Astrocyte (in vitro differentiated cells and primary cell): ENCODE measurements at regions not wholly inside any gene's neighbourhood (a gene's known extent, or its start where the extent isn't known, plus 50 kb on each side); places are given as distances from the start of the nearest gene placed in this dataset.

Source experiments
- EZH2 ChIP-seq: IDR thresholded peaks from 2 replicates; pipeline ENCODE4 v1.6.1; 2012; ENCODE audit warnings: mild to moderate bottlenecking, low read length, inconsistent platforms; ENCODE audit not compliant: insufficient read depth
- TF ChIP-seq, protein P1 (sequence below): IDR thresholded peaks from 2 replicates; pipeline ENCODE4 v1.5.1; 2011; ENCODE audit warnings: low read depth, mild to moderate bottlenecking, inconsistent platforms, low read length, moderate library complexity; ENCODE audit not compliant: insufficient read depth

DNA sequence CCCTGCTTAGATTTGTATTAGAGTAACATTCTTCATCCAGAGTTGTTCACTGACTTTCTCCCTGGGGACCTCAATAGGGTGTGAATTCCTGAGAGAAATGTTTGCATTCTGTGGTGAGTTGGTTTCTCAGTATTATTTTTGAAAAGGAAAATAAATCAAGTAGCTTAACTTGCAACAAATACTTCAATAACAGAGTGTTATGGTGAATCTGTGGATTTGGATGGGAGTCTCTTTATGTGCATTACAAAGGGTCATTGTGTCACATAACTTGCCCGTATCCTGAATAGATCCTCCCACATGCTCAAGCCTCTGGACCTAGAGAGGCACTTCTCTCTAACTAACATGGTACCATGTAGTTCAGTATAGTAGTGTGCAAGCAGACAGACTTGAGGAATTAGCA, 68.4 kb upstream of the IPO9 start:
- TF ChIP-seq, protein P1, sequence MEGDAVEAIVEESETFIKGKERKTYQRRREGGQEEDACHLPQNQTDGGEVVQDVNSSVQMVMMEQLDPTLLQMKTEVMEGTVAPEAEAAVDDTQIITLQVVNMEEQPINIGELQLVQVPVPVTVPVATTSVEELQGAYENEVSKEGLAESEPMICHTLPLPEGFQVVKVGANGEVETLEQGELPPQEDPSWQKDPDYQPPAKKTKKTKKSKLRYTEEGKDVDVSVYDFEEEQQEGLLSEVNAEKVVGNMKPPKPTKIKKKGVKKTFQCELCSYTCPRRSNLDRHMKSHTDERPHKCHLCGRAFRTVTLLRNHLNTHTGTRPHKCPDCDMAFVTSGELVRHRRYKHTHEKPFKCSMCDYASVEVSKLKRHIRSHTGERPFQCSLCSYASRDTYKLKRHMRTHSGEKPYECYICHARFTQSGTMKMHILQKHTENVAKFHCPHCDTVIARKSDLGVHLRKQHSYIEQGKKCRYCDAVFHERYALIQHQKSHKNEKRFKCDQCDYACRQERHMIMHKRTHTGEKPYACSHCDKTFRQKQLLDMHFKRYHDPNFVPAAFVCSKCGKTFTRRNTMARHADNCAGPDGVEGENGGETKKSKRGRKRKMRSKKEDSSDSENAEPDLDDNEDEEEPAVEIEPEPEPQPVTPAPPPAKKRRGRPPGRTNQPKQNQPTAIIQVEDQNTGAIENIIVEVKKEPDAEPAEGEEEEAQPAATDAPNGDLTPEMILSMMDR, result no peak
- TF ChIP-seq EZH2, result no peak
